GM19438 (cell line): ENCODE measurements at regions not wholly inside any gene's neighbourhood (a gene's known extent, or its start where the extent isn't known, plus 50 kb on each side); places are given as distances from the start of the nearest gene placed in this dataset.
"Not testable (repeated sequence)": the region's sequence is repeated elsewhere in the genome, so short reads cannot be mapped to it uniquely, and the experiment has no call there.

Experiments
- ATAC-seq: cut with Tn5 transposase; IDR thresholded peaks from one replicate; pipeline ENCODE4 v1.9.1; 2021; ENCODE audit warnings: low read depth; ENCODE audit not compliant: unreplicated experiment

DNA sequence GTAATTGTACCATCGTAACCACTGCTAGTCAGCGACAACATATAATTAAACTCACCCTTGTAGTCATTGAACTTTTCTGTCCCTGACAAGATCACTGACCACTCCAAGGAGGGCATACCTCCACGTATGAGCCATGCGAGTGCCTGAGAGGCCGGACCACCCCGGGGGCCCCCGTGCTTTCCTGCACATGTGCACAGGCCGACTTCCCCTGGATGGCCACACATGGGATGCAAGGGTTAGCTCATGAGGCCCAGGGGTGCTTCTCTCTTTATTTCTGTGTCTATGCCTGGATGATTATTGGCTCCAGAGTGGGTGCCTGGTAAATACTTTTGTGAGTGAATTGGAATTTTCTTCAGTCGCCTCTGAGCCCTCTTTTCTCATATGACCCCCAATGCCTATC, 82.8 kb upstream of the ZNF536 start:
- no peak for ATAC-seq

DNA sequence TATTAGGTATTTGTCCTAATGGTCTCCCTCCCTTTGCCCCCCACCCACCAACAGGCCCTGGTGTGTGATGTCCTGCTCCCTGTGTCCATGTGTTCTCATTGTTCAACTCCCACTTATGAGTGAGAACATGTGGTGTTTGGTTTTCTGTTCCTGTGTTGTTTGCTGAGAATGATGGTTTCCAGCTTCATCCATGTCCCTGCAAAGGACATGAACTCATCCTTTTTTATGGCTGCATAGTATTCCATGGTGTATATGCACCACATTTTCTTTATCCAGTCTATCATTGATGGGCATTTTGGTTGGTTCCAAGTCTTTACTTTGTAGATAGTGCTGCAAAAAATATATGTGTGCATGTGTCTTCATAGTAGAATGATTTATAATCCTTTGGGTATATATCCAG, 81.4 kb upstream of the ZNF536 start:
- ATAC-seq, result not testable (repeated sequence)

DNA sequence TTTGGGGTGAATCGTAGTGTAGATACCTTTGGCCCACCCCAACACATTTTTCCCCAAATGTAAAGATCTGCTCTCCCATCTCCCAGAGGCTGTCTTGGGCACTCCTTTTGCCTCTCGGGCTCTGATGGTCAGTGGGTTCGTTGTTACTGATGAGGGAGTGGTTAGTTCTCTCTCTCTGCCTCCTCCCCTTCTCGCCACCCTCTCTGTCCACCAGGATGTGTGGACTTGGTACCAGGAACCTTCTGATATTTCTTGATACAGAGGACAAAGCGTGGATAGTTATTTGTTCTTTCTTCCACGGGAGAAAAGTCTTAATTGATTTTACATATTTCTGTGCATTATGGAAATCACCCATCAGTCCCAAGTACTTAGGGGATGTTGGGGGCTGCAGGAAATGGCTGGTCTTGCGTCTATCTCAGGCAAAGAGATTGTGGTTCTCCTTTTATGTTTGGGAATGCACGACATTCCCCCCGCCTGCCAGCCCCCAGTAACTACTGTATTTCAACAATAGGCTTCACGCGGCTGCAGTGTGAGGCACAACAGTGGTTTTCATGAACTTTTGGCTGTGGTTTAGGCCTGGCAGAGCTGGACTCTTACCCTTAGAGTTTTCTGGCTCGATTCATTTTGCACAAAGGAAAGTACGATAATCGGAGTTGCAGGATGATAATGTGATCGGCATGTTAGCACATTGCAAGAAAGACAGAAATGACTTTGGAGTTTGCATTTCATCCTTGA, 79.0 kb upstream of the ZNF536 start:
- ATAC-seq, result no peak

DNA sequence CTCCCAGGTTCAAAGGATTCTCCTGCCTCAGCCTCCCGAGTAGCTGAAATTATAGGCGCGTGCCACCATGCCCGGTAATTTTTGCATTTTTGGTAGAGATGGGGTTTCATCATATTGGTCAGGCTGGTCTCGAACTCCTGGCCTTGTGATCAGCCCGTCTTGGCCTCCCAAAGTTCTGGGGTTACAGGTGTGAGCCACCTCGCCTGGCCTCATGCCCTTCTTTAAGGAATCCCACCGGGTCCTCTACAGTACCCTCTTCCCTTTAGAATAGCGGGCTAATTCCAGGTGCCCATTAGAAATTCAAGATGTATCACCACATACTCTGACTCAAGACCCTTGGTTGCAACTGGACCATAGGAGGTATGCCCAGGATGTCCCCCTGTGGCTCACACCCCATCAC, 74.2 kb upstream of the ZNF536 start:
- ATAC-seq, result no peak

DNA sequence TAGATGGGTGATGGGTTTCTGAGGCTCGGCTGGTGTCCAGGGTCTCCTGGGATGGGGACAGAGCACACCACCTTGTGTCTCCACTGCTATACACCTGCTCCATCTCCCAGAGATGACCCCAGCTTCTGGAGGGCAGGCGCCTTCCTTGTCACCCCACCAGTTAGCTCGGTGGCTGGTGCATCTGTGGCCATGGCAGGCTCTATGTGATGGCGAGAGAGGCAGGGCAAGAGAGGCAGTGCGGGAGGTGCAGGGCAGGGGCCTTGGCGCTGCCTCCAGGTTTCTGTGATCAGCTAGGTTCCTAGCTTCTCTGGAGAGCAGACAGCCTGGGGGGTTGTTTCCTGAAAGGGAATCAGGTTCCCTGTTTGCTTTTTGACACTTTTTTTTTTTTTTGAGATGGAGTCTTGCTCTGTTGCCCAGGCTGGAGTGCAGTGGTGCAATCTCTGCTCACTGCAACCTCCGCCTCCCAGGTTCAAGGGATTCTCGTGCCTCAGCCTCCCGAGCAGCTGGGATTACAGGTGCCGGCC, 69.0 kb upstream of the ZNF536 start:
- ATAC-seq, result no peak

DNA sequence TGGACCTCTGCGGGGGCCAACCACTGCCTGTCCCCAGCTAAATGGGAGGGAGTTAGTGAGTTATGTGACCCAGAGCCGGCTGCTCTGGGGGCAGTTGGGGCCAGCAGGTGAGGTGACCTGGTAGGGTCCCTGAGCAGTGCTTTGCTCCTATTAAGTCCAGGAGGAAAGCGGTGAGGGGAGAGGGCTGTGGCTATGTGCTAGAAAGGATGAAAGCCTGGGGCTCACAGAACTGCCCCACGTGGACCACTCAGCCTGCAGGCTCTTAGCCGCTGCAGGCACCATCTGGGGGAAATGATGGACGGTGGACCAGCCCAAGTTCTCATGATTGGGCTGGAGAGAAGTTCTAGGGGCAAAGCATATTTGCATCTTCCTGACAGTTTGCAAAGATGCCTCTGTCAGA, 67.6 kb upstream of the ZNF536 start:
- no peak for ATAC-seq

DNA sequence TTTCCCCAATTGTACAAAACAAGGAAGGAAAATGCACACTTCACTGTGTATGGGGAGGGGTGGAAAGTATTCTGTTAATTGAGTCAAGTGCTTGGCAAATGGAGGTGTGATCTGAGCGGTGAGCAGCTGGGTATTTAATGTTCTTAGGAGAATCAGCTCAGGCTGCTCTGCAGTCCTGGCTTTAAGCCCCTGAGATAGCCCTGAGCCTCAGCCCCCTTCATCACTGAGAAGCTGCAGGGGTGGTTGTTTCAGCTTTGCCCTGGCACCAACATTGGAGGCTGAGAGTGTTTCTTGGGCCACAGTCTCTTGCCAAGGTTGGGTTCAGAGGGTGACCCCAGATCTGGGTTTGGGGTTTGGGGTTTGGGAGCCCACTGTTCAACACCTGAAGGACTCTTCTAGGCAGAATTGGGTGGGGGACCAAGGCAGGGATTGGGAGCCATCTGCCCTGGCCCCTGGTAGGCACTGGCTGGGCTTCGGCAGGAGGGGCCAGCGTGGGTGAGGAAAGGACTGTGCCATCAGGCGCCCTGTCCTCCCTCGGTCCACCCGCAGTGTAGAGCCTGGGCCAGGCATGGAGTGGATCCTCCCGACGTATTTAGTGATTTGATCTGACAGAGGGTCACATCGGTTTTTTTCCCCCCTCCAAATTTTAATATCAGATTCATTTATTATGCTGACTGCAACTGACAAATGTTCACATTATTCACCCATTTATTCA, 66.7 kb upstream of the ZNF536 start:
- ATAC-seq, result no peak

DNA sequence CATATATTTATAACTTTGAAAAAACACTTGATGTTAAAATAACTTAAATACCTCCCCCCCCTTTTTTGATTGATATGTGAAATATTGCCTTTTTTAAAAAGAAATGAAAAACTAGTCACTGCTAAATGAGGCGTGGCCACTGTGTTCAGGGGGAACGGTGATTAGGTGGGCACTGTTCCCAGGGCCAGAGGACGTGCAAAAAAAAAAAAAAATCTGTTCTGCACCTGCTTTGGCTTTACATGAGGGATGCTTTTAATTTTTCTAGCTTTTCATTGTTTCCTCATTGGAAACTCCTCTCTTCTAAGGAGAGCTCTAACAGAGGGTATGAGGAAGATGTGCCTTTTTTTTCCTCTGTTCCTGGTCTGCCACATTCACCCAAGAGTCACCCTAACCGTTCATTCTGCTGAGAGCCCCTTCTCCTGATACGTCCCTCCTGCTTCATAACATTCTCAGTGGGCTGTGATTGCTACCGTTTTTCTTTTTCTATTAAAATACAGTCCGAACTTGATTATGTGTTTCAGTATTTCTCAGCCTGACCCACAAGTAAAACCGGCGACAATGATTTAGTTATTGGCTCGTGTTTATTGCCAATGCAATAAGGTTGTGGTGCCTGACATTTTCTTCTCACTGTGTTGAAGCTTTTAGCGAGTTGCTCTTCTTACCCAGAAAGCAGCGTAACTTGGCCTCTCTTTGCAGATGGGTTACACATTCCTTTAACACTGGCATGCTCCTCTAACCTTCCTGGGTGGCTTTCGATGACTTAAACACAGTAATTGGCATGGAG, 64.8 kb upstream of the ZNF536 start:
- ATAC-seq, result no peak

DNA sequence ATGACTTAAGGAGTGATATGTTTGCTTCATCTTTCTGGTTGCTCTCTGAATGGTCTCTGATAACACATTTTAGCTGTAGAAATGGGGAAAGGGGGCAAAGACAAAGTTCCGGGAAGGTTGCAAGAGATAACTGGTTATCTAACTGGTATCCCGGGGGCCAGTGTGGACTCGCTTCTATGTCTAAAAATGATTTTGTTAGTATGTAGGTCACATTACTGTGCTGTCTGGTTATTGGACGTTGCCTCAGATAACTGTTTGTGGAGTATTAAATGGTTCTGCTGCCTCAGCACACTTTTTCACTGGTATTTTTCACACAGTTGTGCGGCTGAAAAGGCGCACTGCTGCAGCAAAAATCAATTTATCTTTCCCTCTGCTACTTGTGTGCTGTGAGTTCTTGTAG, 63.0 kb upstream of the ZNF536 start:
- no peak for ATAC-seq

DNA sequence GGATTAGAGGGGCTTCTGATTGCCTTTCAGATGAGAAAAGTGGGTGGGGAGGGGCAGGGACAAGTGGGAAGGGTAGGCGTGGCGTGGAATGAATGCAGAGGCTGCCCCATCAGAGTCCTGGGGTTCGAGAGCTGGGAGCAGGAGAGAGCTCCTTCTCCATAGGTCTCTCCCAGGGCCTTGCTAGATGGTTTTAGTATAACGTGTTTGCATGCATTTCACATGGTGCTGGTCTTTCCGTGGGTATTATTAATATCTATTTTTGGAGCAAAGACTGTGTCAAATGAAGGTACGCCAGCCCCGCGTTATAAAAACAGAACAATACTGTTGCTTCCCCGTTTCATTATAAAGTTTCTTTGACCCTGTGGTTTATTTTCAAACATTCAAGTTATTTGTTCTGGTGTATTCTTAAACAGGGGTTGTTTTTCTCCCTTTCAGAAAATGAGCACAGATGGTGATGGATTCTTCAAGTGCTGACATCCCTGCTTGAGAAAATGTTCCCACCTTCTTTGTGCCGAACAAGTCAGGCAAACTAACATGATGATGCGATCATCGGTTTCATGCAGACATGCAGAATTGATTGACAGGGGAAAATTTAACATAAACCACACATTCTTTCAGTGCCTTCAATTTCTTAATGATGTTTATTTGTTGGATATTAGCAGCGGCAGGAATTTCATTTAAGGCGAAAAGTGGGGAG, 62.1 kb upstream of the ZNF536 start:
- no peak for ATAC-seq

DNA sequence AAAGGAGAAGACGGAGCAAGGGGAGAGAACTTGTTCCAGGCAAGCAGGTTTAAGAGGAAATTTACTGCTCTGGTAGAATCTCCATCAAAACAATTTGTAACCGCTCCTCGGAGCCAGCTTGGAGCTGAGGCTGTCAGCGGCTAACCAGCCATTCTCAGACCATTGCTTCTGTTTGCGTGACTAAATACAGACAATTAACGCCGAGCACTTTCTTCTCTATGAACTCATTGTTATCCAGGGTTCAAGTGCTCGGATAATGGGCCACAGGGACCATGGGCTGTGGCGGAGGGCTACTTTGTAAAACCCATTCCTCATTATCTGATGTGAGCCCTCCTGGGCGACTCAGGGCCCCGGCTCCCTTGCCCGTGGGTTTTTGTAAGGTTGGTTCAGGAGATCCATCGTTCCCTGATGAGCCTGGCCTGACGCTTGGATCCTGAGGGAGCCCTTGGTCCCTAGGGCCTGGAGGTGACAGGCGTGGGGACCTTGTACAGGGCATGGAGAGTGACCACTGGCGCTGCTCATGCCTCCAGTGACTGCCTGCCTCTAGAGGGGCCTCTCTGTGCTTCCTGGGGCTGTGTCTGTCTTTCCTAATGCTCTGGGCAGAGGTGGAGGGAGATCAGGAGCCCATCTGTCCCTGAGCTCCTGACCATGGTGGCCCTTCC, 61.5 kb upstream of the ZNF536 start:
- ATAC-seq, result no peak

DNA sequence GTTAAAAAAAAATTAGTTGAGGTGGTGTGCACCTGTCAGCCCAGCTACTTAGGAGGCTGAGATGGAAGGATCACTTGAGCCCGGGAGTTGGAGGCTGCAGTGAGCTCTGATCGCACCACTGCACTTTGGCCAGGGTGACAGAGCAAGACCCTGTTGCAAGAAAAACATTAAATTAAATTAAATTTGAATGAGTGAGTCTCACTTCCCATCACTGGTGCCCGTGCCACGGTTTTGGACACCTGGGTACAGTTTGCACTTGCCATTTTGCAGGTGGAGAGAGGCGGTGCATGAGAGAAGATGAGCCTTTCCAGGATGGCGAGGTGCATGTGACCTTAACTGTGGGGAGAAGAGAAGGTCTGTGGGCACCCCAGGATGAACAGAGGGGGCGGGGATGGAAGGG, 60.3 kb upstream of the ZNF536 start:
- no peak for ATAC-seq

DNA sequence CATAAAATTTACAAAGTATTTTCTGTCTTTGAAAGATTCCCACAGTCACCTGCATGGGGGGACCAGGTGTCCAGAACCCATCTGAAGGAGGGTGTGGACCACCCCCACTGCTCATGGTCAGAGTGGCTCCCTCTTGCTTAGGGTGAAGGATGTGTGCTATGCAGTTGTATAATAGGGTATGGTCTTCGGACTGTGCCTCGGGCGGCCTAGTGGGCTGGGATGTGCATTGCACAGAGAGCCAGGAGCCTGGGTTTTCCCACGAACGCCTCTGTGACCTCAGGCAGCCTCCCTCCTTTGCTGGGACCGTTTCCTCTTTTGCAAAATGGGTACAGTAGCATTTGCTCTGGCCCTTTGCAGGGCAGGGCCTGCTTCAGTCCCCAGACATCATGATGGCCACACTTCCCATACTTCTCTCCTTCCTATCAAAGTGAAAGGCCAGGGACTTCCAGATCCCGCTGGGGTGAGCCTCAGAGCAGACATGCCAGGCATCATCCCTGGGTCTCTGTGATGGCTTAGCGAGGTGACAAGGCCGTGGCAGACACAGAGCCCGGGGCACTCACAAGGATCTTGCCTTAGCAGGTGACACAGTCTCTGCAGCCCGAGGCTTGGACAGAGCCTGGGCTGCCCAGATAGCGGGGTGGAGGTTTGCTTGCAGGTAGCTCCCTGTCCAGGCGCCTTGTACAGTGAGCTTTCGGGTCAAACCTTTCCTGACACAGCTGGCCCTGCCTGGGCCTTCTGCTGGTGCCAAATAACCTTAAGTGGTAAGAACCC, 59.4 kb upstream of the ZNF536 start:
- ATAC-seq, result no peak

DNA sequence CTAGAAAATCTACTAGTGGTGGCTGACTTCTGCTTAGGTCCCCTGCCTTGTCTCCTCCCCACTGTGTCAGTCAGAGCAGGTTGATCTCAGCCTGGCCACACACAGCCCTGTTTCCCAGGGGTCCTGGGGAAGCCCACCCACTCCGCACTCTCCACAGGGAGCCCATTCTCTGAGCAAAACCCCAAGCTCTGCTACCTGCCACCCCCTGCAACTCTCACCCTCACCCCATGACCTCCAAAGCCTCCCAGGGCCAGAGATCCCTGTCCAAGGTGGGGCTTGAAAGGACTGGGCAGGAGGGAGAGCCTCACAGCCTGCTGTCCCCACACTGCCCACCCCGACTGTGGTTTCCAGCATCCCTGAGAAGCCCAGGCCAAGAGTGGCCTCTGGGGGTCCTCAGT, 58.8 kb upstream of the ZNF536 start:
- no peak for ATAC-seq

DNA sequence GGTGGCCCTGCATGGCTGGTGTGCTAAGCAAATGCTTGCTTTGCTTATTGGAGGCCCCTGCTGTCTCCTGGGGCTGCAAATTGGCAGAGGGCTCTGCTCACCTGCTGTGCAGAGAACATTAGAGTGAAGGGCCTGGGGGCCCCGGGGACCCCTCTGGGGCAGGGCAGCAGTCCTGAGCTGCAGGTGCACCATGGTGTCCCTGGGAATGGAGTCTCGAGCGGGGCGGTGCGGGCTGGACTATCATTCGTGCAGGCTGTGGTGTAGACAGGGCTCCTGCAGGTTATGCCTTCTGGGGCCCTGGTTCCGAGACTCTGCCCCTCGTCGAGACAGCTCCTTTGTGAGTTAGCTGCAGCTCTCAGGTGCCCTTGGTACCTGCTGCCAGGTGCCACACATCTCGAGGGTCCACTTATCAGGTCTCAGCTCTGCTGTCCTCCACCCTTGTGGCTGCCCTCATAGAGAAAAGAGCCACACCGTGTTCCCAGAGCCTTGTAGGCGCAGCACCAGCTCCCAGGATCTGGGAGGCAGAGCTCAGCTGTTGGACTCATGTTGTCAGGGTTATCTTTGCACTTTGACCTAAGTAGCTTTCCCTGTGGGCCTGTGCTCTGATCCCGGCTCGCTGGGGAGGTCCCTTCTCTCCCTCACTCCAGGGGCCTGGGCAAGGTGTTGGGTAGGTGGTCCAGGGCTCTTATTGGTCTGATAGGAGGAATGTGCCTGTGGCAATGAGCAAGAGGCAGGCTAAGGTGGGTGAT, 58.0 kb upstream of the ZNF536 start:
- ATAC-seq, result no peak

DNA sequence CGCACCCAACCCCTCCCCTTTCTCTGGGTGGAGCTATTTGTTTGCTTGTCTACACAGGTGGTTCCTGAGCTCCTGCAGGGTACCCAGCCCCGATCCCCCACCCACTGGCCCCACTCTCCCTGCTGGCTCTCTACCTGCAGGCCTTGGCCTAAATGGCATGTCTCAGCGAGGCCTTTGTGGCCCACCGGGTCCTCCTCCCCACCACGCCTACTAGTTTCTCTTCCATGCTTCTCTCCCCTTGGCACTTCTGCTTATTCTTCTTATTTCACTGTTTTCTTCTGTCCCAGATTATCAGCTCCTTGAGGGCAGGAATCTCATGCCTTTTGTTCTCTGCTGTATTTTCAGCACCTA, 57.4 kb upstream of the ZNF536 start:
- ATAC-seq, result no peak

DNA sequence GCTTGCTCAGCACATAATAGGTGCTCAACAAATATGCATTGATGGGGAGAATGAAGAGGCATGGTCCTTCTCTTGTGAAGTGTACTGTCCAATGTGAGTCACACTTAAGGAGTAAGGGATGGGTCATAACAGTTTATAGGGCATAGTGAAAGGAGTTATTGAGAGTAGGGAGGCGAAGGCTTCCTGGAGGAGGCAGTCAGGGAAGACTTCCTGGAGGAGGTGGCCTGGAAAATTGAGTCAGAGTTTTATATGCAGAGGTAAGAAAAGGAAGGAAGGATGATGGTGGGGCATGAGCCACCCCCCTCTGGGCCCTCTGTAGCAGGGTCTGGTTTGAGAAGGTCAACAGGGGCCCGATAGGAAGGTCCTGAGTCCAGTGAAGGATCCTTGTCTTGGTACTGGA, 57.0 kb upstream of the ZNF536 start:
- ATAC-seq, result no peak

DNA sequence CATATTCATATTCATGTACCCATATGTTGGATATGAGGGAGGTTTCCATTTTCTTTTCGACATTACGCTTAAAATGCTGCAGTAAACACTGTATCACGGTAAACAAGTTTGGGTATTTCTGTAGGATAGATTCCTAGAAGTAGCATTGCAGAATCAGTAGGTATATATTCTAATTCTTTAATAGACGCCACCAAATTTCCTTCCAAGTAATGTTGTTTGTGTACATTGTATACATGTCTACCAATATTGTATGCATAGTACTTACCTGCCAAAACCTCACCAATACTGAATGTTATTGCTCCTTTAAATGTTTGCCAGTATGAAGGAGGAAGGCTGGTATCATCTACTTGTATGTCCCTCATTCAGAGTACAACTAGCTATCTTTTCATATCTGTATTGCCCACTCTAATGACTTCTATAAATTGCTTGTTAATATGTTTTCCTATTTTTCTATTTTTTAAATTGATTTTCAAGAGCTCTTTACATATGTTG, 56.1 kb upstream of the ZNF536 start:
- no peak for ATAC-seq
